Stimulated activated CD8-positive, alpha-beta memory T cell treated with anti-CD3 and anti-CD28 coated beads, Interleukin-7, amount 100 ng/mL, for 4 hours (primary cell): ENCODE measurements at regions not wholly inside any gene's neighbourhood (a gene's known extent, or its start where the extent isn't known, plus 50 kb on each side); places are given as distances from the start of the nearest gene placed in this dataset.

Experiments used
- DNase-seq, 2 donors: peaks; one replicate each; pipeline ENCODE4 v3.0.0-alpha.2; 2020; ENCODE audit warnings: low read depth in 2 of 2

- DNase-seq: no peak
Observed at GRCh38 chr10:9735731-9736130, 1281.9 kb upstream of the CELF2 start.

- DNase-seq: no peak
Observed at GRCh38 chr10:9743639-9744038, 1274.0 kb upstream of the CELF2 start.

- no peak for DNase-seq
Observed at GRCh38 chr10:9745158-9745557, 1272.5 kb upstream of the CELF2 start.

GRCh38 chr10:9757176-9757575 is 1260.5 kb upstream of the CELF2 start:
- no peak for DNase-seq

- DNase-seq: no peak
Observed at GRCh38 chr10:9759596-9759995, 1258.1 kb upstream of the CELF2 start.

GRCh38 chr10:9762966-9763656 is 1254.6 kb upstream of the CELF2 start:
- no peak for DNase-seq

- no peak for DNase-seq
Observed at GRCh38 chr10:9766762-9767161, 1250.9 kb upstream of the CELF2 start.

- no peak for DNase-seq
Observed at GRCh38 chr10:9781666-9782065, 1236.0 kb upstream of the CELF2 start.

- no peak for DNase-seq
Observed at GRCh38 chr10:9786101-9786500, 1231.6 kb upstream of the CELF2 start.

- no peak for DNase-seq
Observed at GRCh38 chr10:9786576-9786975, 1231.1 kb upstream of the CELF2 start.

GRCh38 chr10:9789996-9790395 is 1227.7 kb upstream of the CELF2 start:
- no peak for DNase-seq

- DNase-seq: no peak
Observed at GRCh38 chr10:9792181-9792580, 1225.5 kb upstream of the CELF2 start.

- DNase-seq: no peak
Observed at GRCh38 chr10:9796564-9796963, 1221.1 kb upstream of the CELF2 start.

GRCh38 chr10:9800011-9800410 is 1217.7 kb upstream of the CELF2 start:
- no peak for DNase-seq

GRCh38 chr10:9800571-9800970 is 1217.1 kb upstream of the CELF2 start:
- DNase-seq: no peak

GRCh38 chr10:9807846-9808245 is 1209.8 kb upstream of the CELF2 start:
- no peak for DNase-seq

- no peak for DNase-seq
Observed at GRCh38 chr10:9811601-9812000, 1206.1 kb upstream of the CELF2 start.

- no peak for DNase-seq
Observed at GRCh38 chr10:9814285-9814864, 1203.3 kb upstream of the CELF2 start.

GRCh38 chr10:9819756-9820494 is 1197.7 kb upstream of the CELF2 start:
- DNase-seq: no peak

GRCh38 chr10:9823268-9823930 is 1194.3 kb upstream of the CELF2 start:
- no peak for DNase-seq

- no peak for DNase-seq
Observed at GRCh38 chr10:9824631-9825071, 1193.0 kb upstream of the CELF2 start.

GRCh38 chr10:9825491-9826018 is 1192.1 kb upstream of the CELF2 start:
- no peak for DNase-seq
